GM12865 (cell line): ENCODE measurements at regions not wholly inside any gene's neighbourhood (a gene's known extent, or its start where the extent isn't known, plus 50 kb on each side); places are given as distances from the start of the nearest gene placed in this dataset.
A peak's percentile ranks its signal among the peaks of the same experiment; 100 is the strongest.

ENCODE experiments used
- DNase-seq: peaks from one replicate; pipeline ENCODE4 v3.0.0; 2010; ENCODE audit warnings: low read depth
- H3K4me3 ChIP-seq: 2 replicates; pipeline ENCODE4 v1.5.1; 2011; ENCODE audit warnings: mild to moderate bottlenecking, low read depth, low read length, control low read depth
- CTCF ChIP-seq: IDR thresholded peaks from 2 replicates; pipeline ENCODE4 v1.5.1; 2011; ENCODE audit warnings: low read length, control low read depth, low read depth, inconsistent platforms; ENCODE audit not compliant: insufficient read depth; ENCODE audit errors: missing control alignments

GRCh38 chrX:30951003-30951402 lies 61.9 kb upstream of the TAB3 start:
- no peak for TF ChIP-seq CTCF
- DNase-seq: no peak
- no peak overlapping the region for H3K4me3 ChIP-seq

- no peak overlapping the region for H3K4me3 ChIP-seq
- no peak for TF ChIP-seq CTCF
- no peak for DNase-seq
Measured at GRCh38 chrX:30950391-30950790, 61.3 kb upstream of the TAB3 start.

GRCh38 chrX:30949554-30949953 lies 60.5 kb upstream of the TAB3 start:
- no peak for TF ChIP-seq CTCF
- H3K4me3 ChIP-seq: no peak overlapping the region
- no peak for DNase-seq

GRCh38 chrX:30948626-30949025 lies 59.6 kb upstream of the TAB3 start:
- no peak overlapping the region for H3K4me3 ChIP-seq
- no peak for TF ChIP-seq CTCF
- DNase-seq: peak; percentile 1

GRCh38 chrX:30948051-30948450 lies 59.0 kb upstream of the TAB3 start:
- TF ChIP-seq CTCF: no peak
- no peak overlapping the region for H3K4me3 ChIP-seq
- no peak for DNase-seq

GRCh38 chrX:30943984-30944383 lies 54.9 kb upstream of the TAB3 start:
- no peak overlapping the region for H3K4me3 ChIP-seq
- no peak for TF ChIP-seq CTCF
- no peak for DNase-seq

- no peak for DNase-seq
- no peak for TF ChIP-seq CTCF
- no peak overlapping the region for H3K4me3 ChIP-seq
Measured at GRCh38 chrX:30941898-30942297, 52.8 kb upstream of the TAB3 start.
